OCI-LY1 (cell line): ENCODE measurements at regions not wholly inside any gene's neighbourhood (a gene's known extent, or its start where the extent isn't known, plus 50 kb on each side); places are given as distances from the start of the nearest gene placed in this dataset.

Source experiments
- H2AFZ ChIP-seq: fragments of 200-600 bp; sonication (generic), shearing (Covaris generic); 2 replicates; pipeline ENCODE4 v1.6.0; 2014; ENCODE audit warnings: antibody characterized with exemption, mild to moderate bottlenecking, low read length
- H3F3A ChIP-seq: fragments of 200-600 bp; sonication (generic), shearing (Covaris generic); 2 replicates; pipeline ENCODE4 v1.6.0; 2014; ENCODE audit warnings: mild to moderate bottlenecking, antibody characterized with exemption, low read length, moderate library complexity; ENCODE audit not compliant: insufficient read depth
- H3K27ac ChIP-seq: fragments of 200-600 bp; sonication (generic); 2 replicates; pipeline ENCODE4 v1.5.1; 2014; ENCODE audit warnings: low read length, mixed run types, mild to moderate bottlenecking, low read depth; ENCODE audit not compliant: poor library complexity, severe bottlenecking
- H3K27me3 ChIP-seq: fragments of 200-600 bp; sonication (generic); 2 replicates; pipeline ENCODE4 v1.6.0; 2014; ENCODE audit warnings: antibody characterized with exemption, mild to moderate bottlenecking, low read length, moderate library complexity; ENCODE audit not compliant: insufficient read depth
- H3K36me3 ChIP-seq: fragments of 200-600 bp; sonication (generic); 2 replicates; pipeline ENCODE4 v1.6.1; 2014; ENCODE audit warnings: mild to moderate bottlenecking, antibody characterized with exemption, low read length, moderate library complexity, mixed read lengths; ENCODE audit not compliant: insufficient read depth
- H3K4me1 ChIP-seq: fragments of 200-600 bp; sonication (generic); 2 replicates; pipeline ENCODE4 v1.5.1; 2014; ENCODE audit warnings: mild to moderate bottlenecking, low read length, moderate library complexity; ENCODE audit not compliant: insufficient read depth, severe bottlenecking
- H3K4me2 ChIP-seq: fragments of 200-600 bp; sonication (generic), shearing (Covaris generic); 2 replicates; pipeline ENCODE4 v1.6.1; 2014; ENCODE audit warnings: low read length
- H3K4me3 ChIP-seq: fragments of 200-600 bp; sonication (generic); 2 replicates; pipeline ENCODE4 v1.5.1; 2014; ENCODE audit warnings: low read length, low read depth, mild to moderate bottlenecking, mixed read lengths; ENCODE audit not compliant: poor library complexity, severe bottlenecking
- H3K79me2 ChIP-seq: fragments of 200-600 bp; shearing (Covaris generic); 2 replicates; pipeline ENCODE4 v1.6.1; 2016; ENCODE audit warnings: mixed run types, low read length, mixed read lengths; ENCODE audit not compliant: insufficient read depth
- H3K9ac ChIP-seq: fragments of 200-600 bp; sonication (generic), shearing (Covaris generic); 2 replicates; pipeline ENCODE4 v1.6.1; 2014; ENCODE audit warnings: mild to moderate bottlenecking, low read length, mixed read lengths
- H3K9me2 ChIP-seq: fragments of 200-600 bp; sonication (generic), shearing (Covaris generic); 2 replicates; pipeline ENCODE4 v1.6.1; 2014; ENCODE audit warnings: low read depth, mild to moderate bottlenecking, low read length, mixed read lengths
- H3K9me3 ChIP-seq: fragments of 200-600 bp; shearing (Covaris generic); 2 replicates; pipeline ENCODE4 v1.6.1; 2014; ENCODE audit warnings: low read length, mixed read lengths
- H4K20me1 ChIP-seq: fragments of 200-600 bp; sonication (generic), shearing (Covaris generic); 2 replicates; pipeline ENCODE4 v1.6.0; 2016; ENCODE audit warnings: mild to moderate bottlenecking, low read length; ENCODE audit not compliant: insufficient read depth
- CTCF ChIP-seq: fragments of 200-600 bp; sonication (generic), shearing (Covaris generic); IDR thresholded peaks from 2 replicates; pipeline ENCODE4 v1.5.1; 2017; ENCODE audit warnings: mild to moderate bottlenecking, antibody characterized with exemption, low read length, moderate library complexity, mixed read lengths
- EZH2 ChIP-seq: fragments of 200-600 bp; sonication (generic), shearing (Covaris generic); IDR thresholded peaks from 2 replicates; pipeline ENCODE4 v1.8.0; 2017; ENCODE audit warnings: borderline replicate concordance, mixed run types, mild to moderate bottlenecking, antibody characterized with exemption, low read length, moderate library complexity, mixed read lengths

GRCh38 chr4:79173186-79173585 is 152.7 kb downstream of the NAA11 start:
- no peaks in the 10 kb centered on the region for H3K4me1 ChIP-seq
- H3K9ac ChIP-seq, result no peak overlapping the region
- H3K36me3 ChIP-seq, result no peaks in the 10 kb centered on the region
- no peak overlapping the region for H3K4me2 ChIP-seq
- TF ChIP-seq CTCF (no peak), EZH2 (no peak)
- H3K9me2 ChIP-seq, result no peaks in the 10 kb centered on the region
- no peaks in the 10 kb centered on the region for H3K79me2 ChIP-seq
- no peaks in the 10 kb centered on the region for H4K20me1 ChIP-seq
- no peak overlapping the region for H2AFZ ChIP-seq
- H3K27me3 ChIP-seq, result no peaks in the 10 kb centered on the region
- no peaks in the 10 kb centered on the region for H3F3A ChIP-seq
- no peak overlapping the region for H3K27ac ChIP-seq
- no peak overlapping the region for H3K4me3 ChIP-seq
- H3K9me3 ChIP-seq, result no peaks in the 10 kb centered on the region

- no peaks in the 10 kb centered on the region for H3K79me2 ChIP-seq
- H2AFZ ChIP-seq, result no peak overlapping the region
- H3K36me3 ChIP-seq, result no peaks in the 10 kb centered on the region
- H3K4me2 ChIP-seq, result no peak overlapping the region
- H3K4me1 ChIP-seq, result no peaks in the 10 kb centered on the region
- no peak overlapping the region for H3K27ac ChIP-seq
- no peaks in the 10 kb centered on the region for H3F3A ChIP-seq
- no peak overlapping the region for H3K9ac ChIP-seq
- no peaks in the 10 kb centered on the region for H3K9me3 ChIP-seq
- no peaks in the 10 kb centered on the region for H3K27me3 ChIP-seq
- H3K4me3 ChIP-seq, result no peak overlapping the region
- H4K20me1 ChIP-seq, result no peaks in the 10 kb centered on the region
- H3K9me2 ChIP-seq, result no peaks in the 10 kb centered on the region
- TF ChIP-seq CTCF (no peak), EZH2 (no peak)
These were observed 155.8 kb downstream of the NAA11 start for GRCh38 chr4:79170077-79170476.

- no peaks in the 10 kb centered on the region for H3K9me3 ChIP-seq
- H3F3A ChIP-seq, result no peaks in the 10 kb centered on the region
- H3K4me3 ChIP-seq, result no peak overlapping the region
- no peaks in the 10 kb centered on the region for H3K27me3 ChIP-seq
- no peaks in the 10 kb centered on the region for H3K9me2 ChIP-seq
- no peak overlapping the region for H2AFZ ChIP-seq
- H3K36me3 ChIP-seq, result no peaks in the 10 kb centered on the region
- no peaks in the 10 kb centered on the region for H3K4me1 ChIP-seq
- H3K4me2 ChIP-seq, result no peak overlapping the region
- TF ChIP-seq CTCF (no peak), EZH2 (no peak)
- no peak overlapping the region for H3K9ac ChIP-seq
- no peak overlapping the region for H3K27ac ChIP-seq
- H4K20me1 ChIP-seq, result no peaks in the 10 kb centered on the region
- H3K79me2 ChIP-seq, result no peaks in the 10 kb centered on the region
These were observed 160.8 kb downstream of the NAA11 start for GRCh38 chr4:79164907-79165610.
